ENCODE measurements at regions not wholly inside any gene's neighbourhood (a gene's known extent, or its start where the extent isn't known, plus 50 kb on each side); places are given as distances from the start of the nearest gene placed in this dataset.

DNA sequence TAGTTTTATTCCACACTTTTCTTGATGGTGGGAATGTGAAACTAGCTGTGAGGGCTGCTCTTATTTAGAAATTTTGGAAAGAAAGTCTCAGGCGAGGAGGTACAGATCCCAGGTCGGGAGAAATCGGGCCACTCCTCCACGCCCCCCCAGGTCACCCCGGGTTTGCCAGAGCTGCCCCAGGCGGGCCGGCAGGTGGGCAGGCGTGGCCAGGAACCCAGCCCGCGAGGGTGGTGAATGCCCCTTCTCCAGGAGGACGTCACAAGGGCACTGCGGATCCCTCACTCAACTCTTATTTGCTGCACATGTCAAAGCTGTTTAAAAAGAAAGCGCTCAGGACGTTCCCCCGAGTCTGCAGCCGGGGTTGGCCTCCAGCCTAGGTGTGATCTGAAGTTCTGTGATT is 60.5 kb upstream of the SLCO4A1 start:
- CTCF ChIA-PET, result no interaction called here
- RAD21 ChIA-PET (ENCODE audit: low non-redundant PET in 1 of 2, low total read pairs in 2 of 2, uncharacterized antibody in 2 of 2, unreplicated experiment in 2 of 2), result no interaction called here

More for the DNA sequence above, 60.5 kb upstream of the SLCO4A1 start:
- no peak overlapping the region for H2AFZ ChIP-seq (ENCODE audit: low read depth, low read length, poor library complexity, severe bottlenecking)
- H3K9ac ChIP-seq (ENCODE audit: low read length), result no peak overlapping the region
- H3K9me3 ChIP-seq (ENCODE audit: control insufficient read depth in 1 of 2, insufficient read depth in 1 of 2, low read depth in 1 of 2, low read length in 2 of 2), result no peaks in the 10 kb centered on the region
- H3K4me1 ChIP-seq (ENCODE audit: control insufficient read depth in 1 of 2, insufficient read depth in 2 of 2, low read length in 2 of 2), result peaks cover 0 to 4% of the 10 kb centered on the region in 2 experiments; a peak in 2 of 4 replicates
- intact Hi-C loops (cut with micrococcal nuclease), result no loop called here
- TF ChIP-seq, protein P1, sequence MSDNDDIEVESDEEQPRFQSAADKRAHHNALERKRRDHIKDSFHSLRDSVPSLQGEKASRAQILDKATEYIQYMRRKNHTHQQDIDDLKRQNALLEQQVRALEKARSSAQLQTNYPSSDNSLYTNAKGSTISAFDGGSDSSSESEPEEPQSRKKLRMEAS (IDR thresholded peaks at IDR 0.05), result no peak
- TF ChIP-seq FOSL1 (IDR thresholded peaks at IDR 0.05; ENCODE audit: low read depth) (no peak), ELF1 (IDR thresholded peaks at IDR 0.05; ENCODE audit: borderline replicate concordance, low read depth) (no peak), RAD21 (IDR thresholded peaks at IDR 0.05; ENCODE audit: low read depth) (no peak), ZNF274 (IDR thresholded peaks at IDR 0.05; ENCODE audit: low read depth, low read length) (no peak), CEBPB (IDR thresholded peaks at IDR 0.05; ENCODE audit: low read depth) (no peak), TCF7L2 (IDR thresholded peaks at IDR 0.05; ENCODE audit: borderline replicate concordance, extremely low read depth, insufficient read depth, insufficient read length) (no peak), CBX3 (IDR thresholded peaks at IDR 0.05; ENCODE audit: low read depth) (no peak), ZFX (IDR thresholded peaks at IDR 0.05) (no peak), SP1 (IDR thresholded peaks at IDR 0.05; ENCODE audit: low read depth) (no peak), SIN3A (IDR thresholded peaks at IDR 0.05; ENCODE audit: low read depth) (no peak), POLR2AphosphoS5 (IDR thresholded peaks at IDR 0.05; ENCODE audit: low read depth, low read length) (no peak)
- TF ChIP-seq, protein P2, sequence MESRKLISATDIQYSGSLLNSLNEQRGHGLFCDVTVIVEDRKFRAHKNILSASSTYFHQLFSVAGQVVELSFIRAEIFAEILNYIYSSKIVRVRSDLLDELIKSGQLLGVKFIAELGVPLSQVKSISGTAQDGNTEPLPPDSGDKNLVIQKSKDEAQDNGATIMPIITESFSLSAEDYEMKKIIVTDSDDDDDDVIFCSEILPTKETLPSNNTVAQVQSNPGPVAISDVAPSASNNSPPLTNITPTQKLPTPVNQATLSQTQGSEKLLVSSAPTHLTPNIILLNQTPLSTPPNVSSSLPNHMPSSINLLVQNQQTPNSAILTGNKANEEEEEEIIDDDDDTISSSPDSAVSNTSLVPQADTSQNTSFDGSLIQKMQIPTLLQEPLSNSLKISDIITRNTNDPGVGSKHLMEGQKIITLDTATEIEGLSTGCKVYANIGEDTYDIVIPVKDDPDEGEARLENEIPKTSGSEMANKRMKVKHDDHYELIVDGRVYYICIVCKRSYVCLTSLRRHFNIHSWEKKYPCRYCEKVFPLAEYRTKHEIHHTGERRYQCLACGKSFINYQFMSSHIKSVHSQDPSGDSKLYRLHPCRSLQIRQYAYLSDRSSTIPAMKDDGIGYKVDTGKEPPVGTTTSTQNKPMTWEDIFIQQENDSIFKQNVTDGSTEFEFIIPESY (IDR thresholded peaks at IDR 0.05; ENCODE audit: extremely low read depth, insufficient replicate concordance, low read length), result no peak
- TF ChIP-seq, protein P3, sequence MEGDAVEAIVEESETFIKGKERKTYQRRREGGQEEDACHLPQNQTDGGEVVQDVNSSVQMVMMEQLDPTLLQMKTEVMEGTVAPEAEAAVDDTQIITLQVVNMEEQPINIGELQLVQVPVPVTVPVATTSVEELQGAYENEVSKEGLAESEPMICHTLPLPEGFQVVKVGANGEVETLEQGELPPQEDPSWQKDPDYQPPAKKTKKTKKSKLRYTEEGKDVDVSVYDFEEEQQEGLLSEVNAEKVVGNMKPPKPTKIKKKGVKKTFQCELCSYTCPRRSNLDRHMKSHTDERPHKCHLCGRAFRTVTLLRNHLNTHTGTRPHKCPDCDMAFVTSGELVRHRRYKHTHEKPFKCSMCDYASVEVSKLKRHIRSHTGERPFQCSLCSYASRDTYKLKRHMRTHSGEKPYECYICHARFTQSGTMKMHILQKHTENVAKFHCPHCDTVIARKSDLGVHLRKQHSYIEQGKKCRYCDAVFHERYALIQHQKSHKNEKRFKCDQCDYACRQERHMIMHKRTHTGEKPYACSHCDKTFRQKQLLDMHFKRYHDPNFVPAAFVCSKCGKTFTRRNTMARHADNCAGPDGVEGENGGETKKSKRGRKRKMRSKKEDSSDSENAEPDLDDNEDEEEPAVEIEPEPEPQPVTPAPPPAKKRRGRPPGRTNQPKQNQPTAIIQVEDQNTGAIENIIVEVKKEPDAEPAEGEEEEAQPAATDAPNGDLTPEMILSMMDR (IDR thresholded peaks at IDR 0.05 in 2 of 3, conservative IDR thresholded peaks at IDR 0.05 in 1 of 3; ENCODE audit: borderline replicate concordance in 1 of 3, insufficient read depth in 1 of 3, low read depth in 2 of 3, low read length in 2 of 3), result no peak
- TF ChIP-seq, protein P4, sequence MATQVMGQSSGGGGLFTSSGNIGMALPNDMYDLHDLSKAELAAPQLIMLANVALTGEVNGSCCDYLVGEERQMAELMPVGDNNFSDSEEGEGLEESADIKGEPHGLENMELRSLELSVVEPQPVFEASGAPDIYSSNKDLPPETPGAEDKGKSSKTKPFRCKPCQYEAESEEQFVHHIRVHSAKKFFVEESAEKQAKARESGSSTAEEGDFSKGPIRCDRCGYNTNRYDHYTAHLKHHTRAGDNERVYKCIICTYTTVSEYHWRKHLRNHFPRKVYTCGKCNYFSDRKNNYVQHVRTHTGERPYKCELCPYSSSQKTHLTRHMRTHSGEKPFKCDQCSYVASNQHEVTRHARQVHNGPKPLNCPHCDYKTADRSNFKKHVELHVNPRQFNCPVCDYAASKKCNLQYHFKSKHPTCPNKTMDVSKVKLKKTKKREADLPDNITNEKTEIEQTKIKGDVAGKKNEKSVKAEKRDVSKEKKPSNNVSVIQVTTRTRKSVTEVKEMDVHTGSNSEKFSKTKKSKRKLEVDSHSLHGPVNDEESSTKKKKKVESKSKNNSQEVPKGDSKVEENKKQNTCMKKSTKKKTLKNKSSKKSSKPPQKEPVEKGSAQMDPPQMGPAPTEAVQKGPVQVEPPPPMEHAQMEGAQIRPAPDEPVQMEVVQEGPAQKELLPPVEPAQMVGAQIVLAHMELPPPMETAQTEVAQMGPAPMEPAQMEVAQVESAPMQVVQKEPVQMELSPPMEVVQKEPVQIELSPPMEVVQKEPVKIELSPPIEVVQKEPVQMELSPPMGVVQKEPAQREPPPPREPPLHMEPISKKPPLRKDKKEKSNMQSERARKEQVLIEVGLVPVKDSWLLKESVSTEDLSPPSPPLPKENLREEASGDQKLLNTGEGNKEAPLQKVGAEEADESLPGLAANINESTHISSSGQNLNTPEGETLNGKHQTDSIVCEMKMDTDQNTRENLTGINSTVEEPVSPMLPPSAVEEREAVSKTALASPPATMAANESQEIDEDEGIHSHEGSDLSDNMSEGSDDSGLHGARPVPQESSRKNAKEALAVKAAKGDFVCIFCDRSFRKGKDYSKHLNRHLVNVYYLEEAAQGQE (IDR thresholded peaks at IDR 0.05; ENCODE audit: low read depth), result no peak
- H3K36me3 ChIP-seq (ENCODE audit: control insufficient read depth in 1 of 2, insufficient read depth in 2 of 2, low read length in 2 of 2), result no peaks in the 10 kb centered on the region
- BruUV-seq (replicated peaks), result no TSS peak
- H3K27ac ChIP-seq (ENCODE audit: low read depth, low read length), result no peak overlapping the region
- peaks cover 9% of the 10 kb centered on the region; the same call in 1 of the 2 replicates for H3K27me3 ChIP-seq (ENCODE audit: insufficient read depth, low read length)
- H4K20me1 ChIP-seq (ENCODE audit: insufficient read depth), result no peaks in the 10 kb centered on the region
- ATAC-seq, result no peak
- no peak overlapping the region for H3K4me3 ChIP-seq (replicated peaks in 1 of 2; ENCODE audit: low read depth in 1 of 2, low read length in 2 of 2)
- H3K79me2 ChIP-seq (ENCODE audit: insufficient read depth, low read length), result no peaks in the 10 kb centered on the region
- POLR2A ChIA-PET, result no interaction called here
- no peaks in the 10 kb centered on the region for H3K9me2 ChIP-seq (ENCODE audit: insufficient read depth)
- H3K4me2 ChIP-seq (ENCODE audit: low read length), result no peak overlapping the region
- DNase-seq (ENCODE audit: low read depth, low spot score), result no peak
